WTC11 (cell line): ENCODE measurements at regions not wholly inside any gene's neighbourhood (a gene's known extent, or its start where the extent isn't known, plus 50 kb on each side); places are given as distances from the start of the nearest gene placed in this dataset.

Experiments
- ATAC-seq: fragments of 200-7000 bp; cut with Tn5 transposase; 2 replicates; pipeline ENCODE4 v1.10.0; 2021; ENCODE audit warnings: mild to moderate bottlenecking, moderate library complexity
- CTCF ChIA-PET: fragments of 300-600 bp; sonication (Branson Sonifier 250); formaldehyde crosslinking; loops from one replicate; lab custom pipeline; 2021; ENCODE audit warnings: antibody characterized with exemption; lab: Charles Lee
- POLR2A ChIA-PET: fragments of 350-600 bp; sonication (Branson Sonifier 250); formaldehyde crosslinking; loops from one replicate; lab custom pipeline; 2021; ENCODE audit warnings: antibody characterized with exemption; lab: Charles Lee
- DNase-seq: peaks from one replicate; pipeline ENCODE4 v3.0.0; 2021; ENCODE audit warnings: low spot score
- H3K27ac Mint-ChIP-seq: 2 replicates; pipeline ENCODE4 v1.8.0; 2021; ENCODE audit warnings: mixed read lengths
- H3K27me3 Mint-ChIP-seq: 2 replicates; pipeline ENCODE4 v1.8.0; 2021; ENCODE audit warnings: low read depth, mild to moderate bottlenecking, moderate library complexity, mixed read lengths
- H3K36me3 Mint-ChIP-seq: 2 replicates; pipeline ENCODE4 v1.8.0; 2021; ENCODE audit warnings: mixed read lengths
- H3K4me1 Mint-ChIP-seq: 2 replicates; pipeline ENCODE4 v1.8.0; 2022; ENCODE audit warnings: mixed read lengths
- H3K4me3 Mint-ChIP-seq: 2 replicates; pipeline ENCODE4 v1.8.0; 2021; ENCODE audit warnings: mild to moderate bottlenecking, moderate library complexity, mixed read lengths
- H3K9me3 Mint-ChIP-seq: 2 replicates; pipeline ENCODE4 v1.8.0; 2021; ENCODE audit warnings: mixed read lengths
- ATF3 ChIP-seq: sonication (generic); formaldehyde crosslinking; conservative IDR thresholded peaks from 2 replicates; pipeline ENCODE4 v1.8.1; 2022; ENCODE audit warnings: mild to moderate bottlenecking, missing genetic modification reagents
- CREB1 ChIP-seq: sonication (generic); formaldehyde crosslinking; IDR thresholded peaks from 2 replicates; pipeline ENCODE4 v1.8.0; 2023; ENCODE audit warnings: mild to moderate bottlenecking, missing genetic modification reagents
- CREM ChIP-seq: sonication (generic); formaldehyde crosslinking; IDR thresholded peaks from 2 replicates; pipeline ENCODE4 v1.8.1; 2022; ENCODE audit warnings: mild to moderate bottlenecking, missing genetic modification reagents, moderate library complexity
- ELF4 ChIP-seq: sonication (generic); formaldehyde crosslinking; IDR thresholded peaks from 2 replicates; pipeline ENCODE4 v1.8.1; 2022; ENCODE audit warnings: low read depth, mild to moderate bottlenecking, moderate library complexity, missing genetic modification reagents
- FOXP4 ChIP-seq: sonication (generic); formaldehyde crosslinking; IDR thresholded peaks from 2 replicates; pipeline ENCODE4 v1.8.0; 2022; ENCODE audit warnings: mild to moderate bottlenecking, missing genetic modification reagents
- HMGA2 ChIP-seq: fragments of 250-450 bp; sonication (Bioruptor Pico); IDR thresholded peaks from 2 replicates; pipeline ENCODE4 v1.4.0; 2021; ENCODE audit warnings: mild to moderate bottlenecking, moderate library complexity
- IRF2 ChIP-seq: sonication (generic); formaldehyde crosslinking; IDR thresholded peaks from 2 replicates; pipeline ENCODE4 v1.8.0; 2022; ENCODE audit warnings: low read depth, missing genetic modification reagents, borderline replicate concordance
- JAZF1 ChIP-seq: fragments of 250-450 bp; sonication (Bioruptor Pico); IDR thresholded peaks from 2 replicates; pipeline ENCODE4 v1.9.0; 2021; ENCODE audit warnings: moderate library complexity, mild to moderate bottlenecking, inconsistent platforms
- MLX ChIP-seq: sonication (generic); formaldehyde crosslinking; IDR thresholded peaks from 2 replicates; pipeline ENCODE4 v1.8.1; 2023; ENCODE audit warnings: mild to moderate bottlenecking, missing genetic modification reagents, moderate library complexity
- NFYB ChIP-seq: sonication (generic); formaldehyde crosslinking; conservative IDR thresholded peaks from 2 replicates; pipeline ENCODE4 v1.8.0; 2022; ENCODE audit warnings: low read depth, missing genetic modification reagents
- NR2C2 ChIP-seq: sonication (generic); formaldehyde crosslinking; IDR thresholded peaks from 2 replicates; pipeline ENCODE4 v1.8.0; 2022; ENCODE audit warnings: mild to moderate bottlenecking, missing genetic modification reagents
- PREB ChIP-seq: sonication (generic); formaldehyde crosslinking; IDR thresholded peaks from 2 replicates; pipeline ENCODE4 v1.8.1; 2022; ENCODE audit warnings: mild to moderate bottlenecking, missing genetic modification reagents, moderate library complexity, borderline replicate concordance
- PRRX2 ChIP-seq: fragments of 250-450 bp; sonication (Bioruptor Pico); IDR thresholded peaks from 2 replicates; pipeline ENCODE4 v1.8.0; 2021; ENCODE audit warnings: mild to moderate bottlenecking
- TEAD1 ChIP-seq: sonication (generic); formaldehyde crosslinking; IDR thresholded peaks from 2 replicates; pipeline ENCODE4 v1.8.0; 2022; ENCODE audit warnings: mild to moderate bottlenecking, missing genetic modification reagents
- ZBTB21 ChIP-seq: sonication (generic); formaldehyde crosslinking; IDR thresholded peaks from 2 replicates; pipeline ENCODE4 v1.8.1; 2023; ENCODE audit warnings: mild to moderate bottlenecking, missing genetic modification reagents, borderline replicate concordance
- ZNF121 ChIP-seq: sonication (generic); formaldehyde crosslinking; IDR thresholded peaks from 2 replicates; pipeline ENCODE4 v1.8.0; 2023; ENCODE audit warnings: missing genetic modification reagents
- ZNF219 ChIP-seq: sonication (generic); formaldehyde crosslinking; IDR thresholded peaks from 2 replicates; pipeline ENCODE4 v1.8.0; 2023; ENCODE audit warnings: missing genetic modification reagents, mild to moderate bottlenecking, borderline replicate concordance
- ZNF396 ChIP-seq: fragments of 250-450 bp; sonication (Bioruptor Pico); IDR thresholded peaks from 2 replicates; pipeline ENCODE4 v1.8.0; 2021; ENCODE audit warnings: mild to moderate bottlenecking, moderate library complexity, borderline replicate concordance
- ZNF416 ChIP-seq: fragments of 250-450 bp; sonication (Bioruptor Pico); IDR thresholded peaks from 2 replicates; pipeline ENCODE4 v1.9.0; 2021; ENCODE audit warnings: mild to moderate bottlenecking, inconsistent platforms
- ZNF512 ChIP-seq: sonication (generic); formaldehyde crosslinking; IDR thresholded peaks from 2 replicates; pipeline ENCODE4 v1.8.1; 2022; ENCODE audit warnings: missing genetic modification reagents, borderline replicate concordance
- ZNF532 ChIP-seq: fragments of 250-450 bp; sonication (Bioruptor Pico); IDR thresholded peaks from 2 replicates; pipeline ENCODE4 v1.9.0; 2021; ENCODE audit warnings: mild to moderate bottlenecking, borderline replicate concordance
- ZSCAN18 ChIP-seq: fragments of 250-450 bp; sonication (Bioruptor Pico); IDR thresholded peaks from 2 replicates; pipeline ENCODE4 v2.1.2; 2022; ENCODE audit warnings: mild to moderate bottlenecking, moderate library complexity

GRCh38 chr16:85261657-85262557 is 149.6 kb upstream of the CIBAR2 start:
- POLR2A ChIA-PET, result no interaction called here
- H3K4me1 Mint-ChIP-seq, result no peaks in the 10 kb centered on the region
- TF ChIP-seq PRRX2 (CRISPR knock-in tag) (no peak), CREB1 (CRISPR knock-in tag) (no peak), CREM (no peak), ZNF219 (CRISPR knock-in tag) (no peak), ZNF416 (CRISPR knock-in tag) (no peak)
- H3K4me3 Mint-ChIP-seq, result no peak overlapping the region
- no peaks in the 10 kb centered on the region for H3K27me3 Mint-ChIP-seq
- no peak overlapping the region for H3K27ac Mint-ChIP-seq
- DNase-seq (no peak), ATAC-seq (no peak)
- H3K9me3 Mint-ChIP-seq, result no peaks in the 10 kb centered on the region
- no peaks in the 10 kb centered on the region for H3K36me3 Mint-ChIP-seq
- CTCF ChIA-PET, result interaction anchor here (0.9 to 3.9 kb wide), 7 partner anchors 8 to 175 kb away, joined by 3 to 39 read pairs (median 4); no protein-coding TSS in a partner anchor

- CTCF ChIA-PET, result interaction anchor here (1.4 to 3.9 kb wide), 5 partner anchors 9 to 176 kb away, joined by 4 to 39 read pairs (median 17); no protein-coding TSS in a partner anchor
- Mint-ChIP-seq H3K27ac (peak overlapping the region; percentile 37), H3K36me3 (no peaks in the 10 kb centered on the region), H3K27me3 (no peaks in the 10 kb centered on the region), H3K4me1 (no peaks in the 10 kb centered on the region), H3K4me3 (no peak overlapping the region), H3K9me3 (no peaks in the 10 kb centered on the region)
- ATAC-seq (no peak), DNase-seq (no peak)
- POLR2A ChIA-PET, result no interaction called here
- TF ChIP-seq ZBTB21 (CRISPR knock-in tag) (no peak), ZSCAN18 (no peak), ATF3 (CRISPR knock-in tag) (no peak), ZNF532 (no peak), JAZF1 (CRISPR knock-in tag) (no peak), ZNF121 (CRISPR knock-in tag) (no peak), HMGA2 (CRISPR knock-in tag) (no peak), ELF4 (CRISPR knock-in tag) (no peak), MLX (no peak), NFYB (no peak), PREB (CRISPR knock-in tag) (no peak), ZNF512 (CRISPR knock-in tag) (no peak), FOXP4 (CRISPR knock-in tag) (no peak), ZNF396 (CRISPR knock-in tag) (no peak), NR2C2 (CRISPR knock-in tag) (no peak), IRF2 (CRISPR knock-in tag) (no peak), TEAD1 (CRISPR knock-in tag) (no peak)
Measured at GRCh38 chr16:85262558-85263238, 150.4 kb upstream of the CIBAR2 start.
